Eye (tissue), 1 donor: ENCODE measurements at regions not wholly inside any gene's neighbourhood (a gene's known extent, or its start where the extent isn't known, plus 50 kb on each side); places are given as distances from the start of the nearest gene placed in this dataset.

Experiments
- DNase-seq: peaks from one replicate; pipeline ENCODE4 v3.0.0-alpha.2; 2015

GRCh38 chr18:51739044-51739666 is 541.7 kb upstream of the MEX3C start:
- DNase-seq = no peak

GRCh38 chr18:51751901-51752300 is 554.4 kb upstream of the MEX3C start:
- DNase-seq = no peak

- DNase-seq = no peak
These were observed 556.0 kb upstream of the MEX3C start for GRCh38 chr18:51753365-51754057.

GRCh38 chr18:51754566-51754965 is 557.1 kb upstream of the MEX3C start:
- no peak for DNase-seq

GRCh38 chr18:51757255-51757924 is 559.9 kb upstream of the MEX3C start:
- no peak for DNase-seq

- no peak for DNase-seq
These were observed 564.9 kb upstream of the MEX3C start for GRCh38 chr18:51762373-51762772.

GRCh38 chr18:51765606-51766360 is 568.3 kb upstream of the MEX3C start:
- DNase-seq = no peak

GRCh38 chr18:51767293-51767692 is 569.8 kb upstream of the MEX3C start:
- DNase-seq = no peak

- no peak for DNase-seq
These were observed 561.9 kb upstream of the DCC start for GRCh38 chr18:51778115-51778514.

- DNase-seq = no peak
These were observed 550.1 kb upstream of the DCC start for GRCh38 chr18:51789871-51790270.

GRCh38 chr18:51801514-51801913 is 538.5 kb upstream of the DCC start:
- DNase-seq = no peak

- DNase-seq = no peak
These were observed 537.2 kb upstream of the DCC start for GRCh38 chr18:51802569-51803428.

GRCh38 chr18:51807336-51807735 is 532.7 kb upstream of the DCC start:
- DNase-seq = no peak

GRCh38 chr18:51811883-51812282 is 528.1 kb upstream of the DCC start:
- no peak for DNase-seq

- DNase-seq = no peak
These were observed 526.3 kb upstream of the DCC start for GRCh38 chr18:51813740-51814139.

- no peak for DNase-seq
These were observed 518.4 kb upstream of the DCC start for GRCh38 chr18:51821610-51822009.

GRCh38 chr18:51824746-51825145 is 515.3 kb upstream of the DCC start:
- peak; percentile 4 for DNase-seq

GRCh38 chr18:51833850-51834249 is 506.1 kb upstream of the DCC start:
- DNase-seq = no peak

- no peak for DNase-seq
These were observed 491.3 kb upstream of the DCC start for GRCh38 chr18:51848702-51849101.

GRCh38 chr18:51852681-51853080 is 487.3 kb upstream of the DCC start:
- DNase-seq = peak; percentile 10

GRCh38 chr18:51857989-51858388 is 482.0 kb upstream of the DCC start:
- no peak for DNase-seq

GRCh38 chr18:51861046-51861445 is 479.0 kb upstream of the DCC start:
- no peak for DNase-seq
